ENCODE measurements at regions not wholly inside any gene's neighbourhood (a gene's known extent, or its start where the extent isn't known, plus 50 kb on each side); places are given as distances from the start of the nearest gene placed in this dataset.
"Not testable (repeated sequence)": the region's sequence is repeated elsewhere in the genome, so short reads cannot be mapped to it uniquely, and the experiment has no call there.

GRCh38 chr16:17965133-17965900 lies 371.2 kb downstream of the NPIPA8 start:
- DNase-seq = no peak
- Histone ChIP-seq H3K36me3 (no peaks in the 10 kb centered on the region), H3K27ac (no peak overlapping the region), H3K4me1 (peaks cover 0 to 23% (median 2%) of the 10 kb centered on the region in 6 donors), H3K9me3 (peaks cover 0 to 16% (median 0%) of the 10 kb centered on the region in 8 donors), H3K4me3 (no peak overlapping the region), H3K27me3 (replicated peaks in 1 of 7) (peaks cover 0 to 22% (median 0%) of the 10 kb centered on the region in 7 donors)
- no peak for TF ChIP-seq POLR2A (IDR thresholded peaks at IDR 0.05)
- TF ChIP-seq CTCF (IDR thresholded peaks at IDR 0.05 in 8 of 11, conservative IDR thresholded peaks at IDR 0.05 in 3 of 11) = no peak
- no peak for TF ChIP-seq POLR2AphosphoS5 (IDR thresholded peaks at IDR 0.05)
- 79 to 88% (median 85%) methylated on average over 10 of the region's 10 CpGs for WGBS, 5 donors
- intact Hi-C loops (cut with DNase I; ENCODE audit: low total_unique reads) = no loop called here

GRCh38 chr16:17964196-17964595 lies 372.3 kb downstream of the NPIPA8 start:
- Histone ChIP-seq H3K9me3 (peaks cover 0 to 22% (median 0%) of the 10 kb centered on the region in 8 donors), H3K36me3 (no peaks in the 10 kb centered on the region), H3K4me1 (peaks cover 0 to 12% (median 0%) of the 10 kb centered on the region in 6 donors), H3K27ac (peak overlapping the region in 3 of 8 donors; percentile 9 to 39 (median 20)), H3K27me3 (replicated peaks in 1 of 7) (peaks cover 0 to 22% (median 0%) of the 10 kb centered on the region in 7 donors), H3K4me3 (no peak overlapping the region)
- TF ChIP-seq CTCF (IDR thresholded peaks at IDR 0.05 in 8 of 11, conservative IDR thresholded peaks at IDR 0.05 in 3 of 11) (no peak), POLR2A (IDR thresholded peaks at IDR 0.05) (no peak), POLR2AphosphoS5 (IDR thresholded peaks at IDR 0.05) (no peak)
- no peak for DNase-seq
- intact Hi-C loops (cut with DNase I; ENCODE audit: low total_unique reads) = no loop called here
- 69 to 84% (median 78%) methylated on average over 3 of the region's 3 CpGs for WGBS, 5 donors

- no peak for TF ChIP-seq CTCF (IDR thresholded peaks at IDR 0.05 in 8 of 11, conservative IDR thresholded peaks at IDR 0.05 in 3 of 11)
- H3K27me3 ChIP-seq (replicated peaks in 1 of 7) = peaks cover 0 to 13% (median 0%) of the 10 kb centered on the region in 7 donors
- peaks cover 0 to 12% (median 0%) of the 10 kb centered on the region in 6 donors for H3K4me1 ChIP-seq
- intact Hi-C loops (cut with DNase I; ENCODE audit: low total_unique reads) = no loop called here
- H3K36me3 ChIP-seq = no peaks in the 10 kb centered on the region
- H3K9me3 ChIP-seq = peaks cover 0 to 22% (median 0%) of the 10 kb centered on the region in 8 donors
- H3K4me3 ChIP-seq = no peak overlapping the region
- 61 to 73% (median 69%) methylated on average over 12 of the region's 12 CpGs for WGBS, 5 donors
- peak overlapping the region in 3 of 8 donors; percentile 9 to 39 (median 20) for H3K27ac ChIP-seq
- no peak for DNase-seq
These were observed 373.2 kb downstream of the NPIPA8 start for GRCh38 chr16:17963185-17963836.

GRCh38 chr16:17962726-17963125 lies 373.8 kb downstream of the NPIPA8 start:
- peaks cover 0 to 26% (median 0%) of the 10 kb centered on the region in 8 donors for H3K9me3 ChIP-seq
- intact Hi-C loops (cut with DNase I; ENCODE audit: low total_unique reads) = no loop called here
- 70 to 81% (median 80%) methylated on average over 3 of the region's 3 CpGs for WGBS, 5 donors

GRCh38 chr16:17961822-17962221 lies 374.7 kb downstream of the NPIPA8 start:
- DNase-seq; H3K4me3 ChIP-seq; H3K36me3 ChIP-seq; H3K27ac ChIP-seq; intact Hi-C loops (cut with DNase I; ENCODE audit: low total_unique reads); H3K27me3 ChIP-seq (replicated peaks in 1 of 7): not testable (repeated sequence)
- Histone ChIP-seq H3K4me1 (peaks cover 0 to 12% (median 0%) of the 10 kb centered on the region in 6 donors), H3K9me3 (peaks cover 0 to 18% (median 0%) of the 10 kb centered on the region in 8 donors)
- 78 to 92% (median 83%) methylated on average over 8 of the region's 8 CpGs for WGBS, 5 donors

More at GRCh38 chr16:17962726-17963125, 373.8 kb downstream of the NPIPA8 start:
- no peak for TF ChIP-seq POLR2A (IDR thresholded peaks at IDR 0.05)
- no peak for TF ChIP-seq POLR2AphosphoS5 (IDR thresholded peaks at IDR 0.05)
- no peak for TF ChIP-seq CTCF (IDR thresholded peaks at IDR 0.05 in 8 of 11, conservative IDR thresholded peaks at IDR 0.05 in 3 of 11)
- no peaks in the 10 kb centered on the region for H3K36me3 ChIP-seq
- H3K27me3 ChIP-seq (replicated peaks in 1 of 7) = peaks cover 0 to 7% (median 0%) of the 10 kb centered on the region in 7 donors
- peaks cover 0 to 12% (median 0%) of the 10 kb centered on the region in 6 donors for H3K4me1 ChIP-seq
- DNase-seq = no peak
- H3K27ac ChIP-seq = no peak overlapping the region
- no peak overlapping the region for H3K4me3 ChIP-seq
